ENCODE measurements at regions not wholly inside any gene's neighbourhood (a gene's known extent, or its start where the extent isn't known, plus 50 kb on each side); places are given as distances from the start of the nearest gene placed in this dataset.

DNA sequence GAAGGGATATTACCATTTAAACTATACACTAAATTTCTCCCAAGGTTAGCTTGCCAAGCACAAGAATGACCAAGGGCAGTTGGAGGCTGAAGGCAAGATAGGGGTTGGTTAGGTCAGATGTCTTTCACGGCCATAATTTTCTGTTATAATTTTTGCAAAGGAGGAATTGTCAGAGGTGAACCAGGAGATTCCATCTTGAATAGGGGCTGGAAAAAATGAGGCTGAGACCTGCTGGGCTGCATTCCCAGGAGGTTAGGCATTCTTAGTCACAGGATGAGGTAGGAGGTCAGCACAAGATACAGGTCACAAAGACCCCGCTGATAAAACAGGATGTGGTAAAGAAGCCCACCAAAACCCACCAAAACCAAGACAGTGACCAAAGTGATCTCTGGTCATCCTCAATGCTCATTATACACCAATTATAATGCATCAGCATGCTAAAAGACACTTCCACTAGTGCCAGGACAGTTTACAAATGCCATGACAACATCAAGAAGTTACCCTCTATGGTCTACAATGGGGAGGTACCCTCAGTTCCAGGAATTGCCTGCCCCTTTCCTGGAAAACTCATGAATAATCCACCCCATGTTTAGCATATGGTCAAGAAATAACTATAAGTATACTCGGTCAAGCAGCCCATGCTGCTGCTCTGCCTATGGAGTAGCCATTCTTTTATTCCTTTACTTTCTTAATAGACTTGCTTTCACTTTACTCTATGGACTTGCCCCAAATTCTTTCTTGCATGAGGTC lies 371.8 kb upstream of the SULF2 start:
- FAIRE-seq (no peak), DNase-seq (ENCODE audit: low spot score) (no peak), ATAC-seq (no peak)
- H4K20me1 ChIP-seq (ENCODE audit: insufficient read depth, low read length) = no peaks in the 10 kb centered on the region
- peaks cover 12% of the 10 kb centered on the region for H3K9me3 ChIP-seq (ENCODE audit: low read length)
- CTCF ChIA-PET (ENCODE audit: low intra/inter-chr PET ratio, low total read pairs) = no interaction called here
- in situ Hi-C loops (cut with HindIII; ENCODE audit: extremely low pct_ligation_motif_present, low pct_unique_long_range_greater_than_20kb) = no loop called here
- H3K36me3 ChIP-seq (replicated peaks in 1 of 2; ENCODE audit: control insufficient read depth in 1 of 2, insufficient read depth in 2 of 2, low read length in 2 of 2) = no peaks in the 10 kb centered on the region
- H3K27me3 ChIP-seq (ENCODE audit: control insufficient read depth in 1 of 2, insufficient read depth in 2 of 2, low read length in 2 of 2) = peaks cover 0 to 29% of the 10 kb centered on the region in 2 experiments; a peak in 3 of 5 replicates
- no peak overlapping the region for H3K4me2 ChIP-seq (ENCODE audit: low read depth, low read length)
- WGBS (ENCODE audit: low lambda C conversion rate) = 4% methylated on average over 3 of the region's 3 CpGs
- POLR2A ChIA-PET = no interaction called here
- H2AFZ ChIP-seq (ENCODE audit: low read length) = no peak overlapping the region
- H3K79me2 ChIP-seq (ENCODE audit: insufficient read depth, low read length) = no peaks in the 10 kb centered on the region
- TF ChIP-seq MIER3 (CRISPR knock-in tag; IDR thresholded peaks at IDR 0.05; ENCODE audit: borderline replicate concordance) = no peak
- TF ChIP-seq, protein P1, sequence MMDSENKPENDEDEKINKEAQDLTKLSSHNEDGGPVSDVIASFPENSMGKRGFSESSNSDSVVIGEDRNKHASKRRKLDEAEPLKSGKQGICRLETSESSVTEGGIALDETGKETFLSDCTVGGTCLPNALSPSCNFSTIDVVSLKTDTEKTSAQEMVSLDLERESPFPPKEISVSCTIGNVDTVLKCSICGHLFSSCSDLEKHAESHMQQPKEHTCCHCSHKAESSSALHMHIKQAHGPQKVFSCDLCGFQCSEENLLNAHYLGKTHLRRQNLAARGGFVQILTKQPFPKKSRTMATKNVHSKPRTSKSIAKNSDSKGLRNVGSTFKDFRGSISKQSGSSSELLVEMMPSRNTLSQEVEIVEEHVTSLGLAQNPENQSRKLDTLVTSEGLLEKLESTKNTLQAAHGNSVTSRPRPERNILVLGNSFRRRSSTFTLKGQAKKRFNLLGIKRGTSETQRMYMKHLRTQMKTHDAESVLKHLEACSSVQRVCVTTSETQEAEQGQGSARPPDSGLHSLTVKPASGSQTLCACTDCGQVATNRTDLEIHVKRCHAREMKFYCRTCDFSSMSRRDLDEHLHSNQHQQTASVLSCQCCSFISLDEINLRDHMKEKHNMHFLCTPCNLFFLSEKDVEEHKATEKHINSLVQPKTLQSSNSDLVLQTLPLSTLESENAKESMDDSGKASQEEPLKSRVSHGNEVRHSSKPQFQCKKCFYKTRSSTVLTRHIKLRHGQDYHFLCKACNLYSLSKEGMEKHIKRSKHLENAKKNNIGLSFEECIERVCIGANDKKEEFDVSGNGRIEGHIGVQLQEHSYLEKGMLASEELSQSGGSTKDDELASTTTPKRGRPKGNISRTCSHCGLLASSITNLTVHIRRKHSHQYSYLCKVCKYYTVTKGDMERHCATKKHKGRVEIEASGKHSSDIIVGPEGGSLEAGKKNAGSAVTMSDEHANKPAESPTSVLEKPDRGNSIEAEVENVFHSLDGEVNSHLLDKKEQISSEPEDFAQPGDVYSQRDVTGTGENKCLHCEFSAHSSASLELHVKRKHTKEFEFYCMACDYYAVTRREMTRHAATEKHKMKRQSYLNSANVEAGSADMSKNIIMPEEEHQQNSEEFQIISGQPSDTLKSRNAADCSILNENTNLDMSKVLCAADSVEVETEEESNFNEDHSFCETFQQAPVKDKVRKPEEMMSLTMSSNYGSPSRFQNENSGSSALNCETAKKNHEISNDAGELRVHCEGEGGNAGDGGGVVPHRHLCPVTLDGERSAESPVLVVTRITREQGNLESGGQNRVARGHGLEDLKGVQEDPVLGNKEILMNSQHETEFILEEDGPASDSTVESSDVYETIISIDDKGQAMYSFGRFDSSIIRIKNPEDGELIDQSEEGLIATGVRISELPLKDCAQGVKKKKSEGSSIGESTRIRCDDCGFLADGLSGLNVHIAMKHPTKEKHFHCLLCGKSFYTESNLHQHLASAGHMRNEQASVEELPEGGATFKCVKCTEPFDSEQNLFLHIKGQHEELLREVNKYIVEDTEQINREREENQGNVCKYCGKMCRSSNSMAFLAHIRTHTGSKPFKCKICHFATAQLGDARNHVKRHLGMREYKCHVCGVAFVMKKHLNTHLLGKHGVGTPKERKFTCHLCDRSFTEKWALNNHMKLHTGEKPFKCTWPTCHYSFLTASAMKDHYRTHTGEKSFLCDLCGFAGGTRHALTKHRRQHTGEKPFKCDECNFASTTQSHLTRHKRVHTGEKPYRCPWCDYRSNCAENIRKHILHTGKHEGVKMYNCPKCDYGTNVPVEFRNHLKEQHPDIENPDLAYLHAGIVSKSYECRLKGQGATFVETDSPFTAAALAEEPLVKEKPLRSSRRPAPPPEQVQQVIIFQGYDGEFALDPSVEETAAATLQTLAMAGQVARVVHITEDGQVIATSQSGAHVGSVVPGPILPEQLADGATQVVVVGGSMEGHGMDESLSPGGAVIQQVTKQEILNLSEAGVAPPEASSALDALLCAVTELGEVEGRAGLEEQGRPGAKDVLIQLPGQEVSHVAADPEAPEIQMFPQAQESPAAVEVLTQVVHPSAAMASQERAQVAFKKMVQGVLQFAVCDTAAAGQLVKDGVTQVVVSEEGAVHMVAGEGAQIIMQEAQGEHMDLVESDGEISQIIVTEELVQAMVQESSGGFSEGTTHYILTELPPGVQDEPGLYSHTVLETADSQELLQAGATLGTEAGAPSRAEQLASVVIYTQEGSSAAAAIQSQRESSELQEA (CRISPR knock-in tag; IDR thresholded peaks at IDR 0.05; ENCODE audit: not compliant biosample characterization) = no peak
- TF ChIP-seq ZNF17 (CRISPR knock-in tag; IDR thresholded peaks at IDR 0.05) = no peak
- TF ChIP-seq, protein P2, sequence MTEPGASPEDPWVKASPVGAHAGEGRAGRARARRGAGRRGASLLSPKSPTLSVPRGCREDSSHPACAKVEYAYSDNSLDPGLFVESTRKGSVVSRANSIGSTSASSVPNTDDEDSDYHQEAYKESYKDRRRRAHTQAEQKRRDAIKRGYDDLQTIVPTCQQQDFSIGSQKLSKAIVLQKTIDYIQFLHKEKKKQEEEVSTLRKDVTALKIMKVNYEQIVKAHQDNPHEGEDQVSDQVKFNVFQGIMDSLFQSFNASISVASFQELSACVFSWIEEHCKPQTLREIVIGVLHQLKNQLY (CRISPR knock-in tag; IDR thresholded peaks at IDR 0.05) = no peak
- TF ChIP-seq, protein P3, sequence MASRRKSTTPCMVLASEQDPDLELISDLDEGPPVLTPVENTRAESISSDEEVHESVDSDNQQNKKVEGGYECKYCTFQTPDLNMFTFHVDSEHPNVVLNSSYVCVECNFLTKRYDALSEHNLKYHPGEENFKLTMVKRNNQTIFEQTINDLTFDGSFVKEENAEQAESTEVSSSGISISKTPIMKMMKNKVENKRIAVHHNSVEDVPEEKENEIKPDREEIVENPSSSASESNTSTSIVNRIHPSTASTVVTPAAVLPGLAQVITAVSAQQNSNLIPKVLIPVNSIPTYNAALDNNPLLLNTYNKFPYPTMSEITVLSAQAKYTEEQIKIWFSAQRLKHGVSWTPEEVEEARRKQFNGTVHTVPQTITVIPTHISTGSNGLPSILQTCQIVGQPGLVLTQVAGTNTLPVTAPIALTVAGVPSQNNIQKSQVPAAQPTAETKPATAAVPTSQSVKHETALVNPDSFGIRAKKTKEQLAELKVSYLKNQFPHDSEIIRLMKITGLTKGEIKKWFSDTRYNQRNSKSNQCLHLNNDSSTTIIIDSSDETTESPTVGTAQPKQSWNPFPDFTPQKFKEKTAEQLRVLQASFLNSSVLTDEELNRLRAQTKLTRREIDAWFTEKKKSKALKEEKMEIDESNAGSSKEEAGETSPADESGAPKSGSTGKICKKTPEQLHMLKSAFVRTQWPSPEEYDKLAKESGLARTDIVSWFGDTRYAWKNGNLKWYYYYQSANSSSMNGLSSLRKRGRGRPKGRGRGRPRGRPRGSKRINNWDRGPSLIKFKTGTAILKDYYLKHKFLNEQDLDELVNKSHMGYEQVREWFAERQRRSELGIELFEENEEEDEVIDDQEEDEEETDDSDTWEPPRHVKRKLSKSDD (CRISPR knock-in tag; IDR thresholded peaks at IDR 0.05; ENCODE audit: low read depth) = no peak
- no peak for TF ChIP-seq PAX8 (CRISPR knock-in tag; IDR thresholded peaks at IDR 0.05; ENCODE audit: borderline replicate concordance)
- no peak for TF ChIP-seq ZNF75D (CRISPR knock-in tag; IDR thresholded peaks at IDR 0.05; ENCODE audit: borderline replicate concordance)
- TF ChIP-seq, protein P4, sequence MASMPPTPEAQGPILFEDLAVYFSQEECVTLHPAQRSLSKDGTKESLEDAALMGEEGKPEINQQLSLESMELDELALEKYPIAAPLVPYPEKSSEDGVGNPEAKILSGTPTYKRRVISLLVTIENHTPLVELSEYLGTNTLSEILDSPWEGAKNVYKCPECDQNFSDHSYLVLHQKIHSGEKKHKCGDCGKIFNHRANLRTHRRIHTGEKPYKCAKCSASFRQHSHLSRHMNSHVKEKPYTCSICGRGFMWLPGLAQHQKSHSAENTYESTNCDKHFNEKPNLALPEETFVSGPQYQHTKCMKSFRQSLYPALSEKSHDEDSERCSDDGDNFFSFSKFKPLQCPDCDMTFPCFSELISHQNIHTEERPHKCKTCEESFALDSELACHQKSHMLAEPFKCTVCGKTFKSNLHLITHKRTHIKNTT (CRISPR knock-in tag; IDR thresholded peaks at IDR 0.05) = no peak
- no peak overlapping the region for H3K4me3 ChIP-seq (replicated peaks in 1 of 3; ENCODE audit: insufficient read depth in 1 of 3, low read depth in 2 of 3, low read length in 3 of 3)
- H3K4me1 ChIP-seq (ENCODE audit: insufficient read depth, low read length) = no peaks in the 10 kb centered on the region
- H3K9ac ChIP-seq (ENCODE audit: insufficient read depth, low read depth, low read length) = no peak overlapping the region
- no TSS peak for BruUV-seq (replicated peaks)
- intact Hi-C loops (cut with micrococcal nuclease; ENCODE audit: unreplicated experiment) = no loop called here
- no peak overlapping the region for H3K27ac ChIP-seq (ENCODE audit: extremely low read length, insufficient read depth, low read length)
